GM18868 (cell line): ENCODE measurements at regions not wholly inside any gene's neighbourhood (a gene's known extent, or its start where the extent isn't known, plus 50 kb on each side); places are given as distances from the start of the nearest gene placed in this dataset.

Experiments used
- ATAC-seq: cut with Tn5 transposase; IDR thresholded peaks from one replicate; pipeline ENCODE4 v1.9.1; 2021; ENCODE audit warnings: mild to moderate bottlenecking, moderate library complexity; ENCODE audit not compliant: unreplicated experiment

DNA sequence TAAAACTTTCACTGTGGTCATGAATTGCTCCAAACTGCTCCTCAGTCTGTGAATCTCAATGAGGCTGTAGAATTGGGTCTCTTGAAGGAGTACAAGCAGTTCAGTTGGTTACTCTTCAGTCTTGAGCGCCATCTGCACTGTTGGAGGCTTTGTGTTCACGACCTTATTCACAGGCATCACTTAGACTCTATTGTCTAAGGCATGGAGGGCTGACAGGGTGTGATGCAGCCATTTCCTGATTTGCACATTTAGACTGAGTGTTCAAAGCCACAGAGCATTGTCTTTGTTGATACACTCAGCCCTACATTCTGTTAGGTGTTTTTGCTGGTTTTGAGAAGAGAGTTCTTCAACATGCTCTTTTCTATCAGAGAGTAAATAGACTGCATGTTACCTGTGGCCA is 355.9 kb upstream of the RIOK2 start:
- ATAC-seq = no peak

DNA sequence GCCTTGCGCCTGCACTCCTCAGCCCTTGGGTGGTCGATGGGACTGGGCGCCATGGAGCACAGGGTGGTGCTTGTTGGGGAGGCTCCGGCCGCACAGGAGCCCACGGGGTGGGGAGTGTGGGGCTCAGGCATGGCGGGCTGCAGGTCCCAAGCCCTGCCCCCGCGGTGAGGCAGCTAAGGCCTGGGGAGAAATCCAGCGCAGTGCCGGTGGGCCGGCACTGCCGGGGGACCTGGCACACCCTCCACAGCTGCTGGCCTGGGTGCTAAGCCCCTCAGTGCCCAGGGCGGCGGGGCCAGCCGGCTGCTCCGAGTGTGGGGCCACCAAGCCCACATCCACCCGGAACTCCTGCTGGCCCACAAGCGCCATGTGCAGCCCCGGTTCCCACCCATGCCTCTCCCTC is 358.8 kb upstream of the RIOK2 start:
- no peak for ATAC-seq

DNA sequence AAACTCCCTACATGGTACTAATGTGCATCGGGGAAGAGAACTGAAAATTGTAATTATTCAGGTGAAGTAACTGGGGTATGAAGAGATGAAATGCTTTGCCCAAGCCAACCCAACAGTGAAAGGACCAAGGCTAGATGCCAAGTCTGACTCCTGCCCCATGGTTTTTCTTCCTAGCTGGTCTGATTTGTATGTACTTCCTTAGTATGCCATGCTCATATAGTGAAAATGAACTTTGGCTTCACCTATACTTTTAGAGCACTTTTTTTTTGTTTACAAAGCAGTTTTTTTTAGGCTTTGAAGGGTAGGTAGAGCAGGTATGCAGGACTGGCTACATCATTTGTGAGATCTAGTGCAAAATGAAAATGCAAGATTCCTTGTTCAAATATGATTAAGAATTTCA is 359.4 kb upstream of the RIOK2 start:
- no peak for ATAC-seq

DNA sequence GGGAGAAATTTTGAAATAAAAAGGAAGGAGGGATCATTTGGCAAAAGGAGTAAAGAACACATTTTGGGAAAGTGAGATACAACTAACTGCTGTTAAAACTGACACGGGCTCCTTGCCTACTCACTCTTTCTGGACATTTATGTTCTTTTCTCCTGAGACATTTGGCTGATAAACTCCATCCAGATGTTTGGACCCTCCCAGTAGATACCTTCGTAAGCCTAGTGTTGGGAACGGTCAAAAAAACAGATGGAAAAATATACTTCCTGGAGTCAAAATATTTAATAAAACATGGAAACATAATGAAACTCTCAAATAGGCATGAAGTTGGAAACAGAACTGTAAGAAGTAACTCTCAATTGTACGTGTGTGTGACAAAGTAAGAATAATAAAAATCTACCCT is 360.1 kb upstream of the RIOK2 start:
- no peak for ATAC-seq

DNA sequence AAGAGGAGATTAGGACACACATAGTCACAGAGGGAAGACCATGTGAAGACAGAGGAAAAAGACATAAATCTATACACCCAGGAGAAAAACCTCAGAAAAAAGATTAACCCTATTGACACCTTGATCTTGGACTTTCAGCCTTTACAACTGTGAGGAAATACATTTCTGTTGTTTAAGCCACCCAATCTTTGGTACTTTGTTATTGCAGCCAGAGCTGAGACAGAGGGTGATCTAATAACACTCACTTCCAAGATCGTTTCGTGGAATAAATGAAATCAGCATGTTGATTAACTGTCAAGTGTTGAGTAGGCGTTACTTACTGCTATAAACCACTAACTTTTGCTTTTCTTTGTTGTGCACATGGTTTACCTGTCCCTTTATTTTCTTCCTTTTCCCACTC is 361.2 kb upstream of the RIOK2 start:
- ATAC-seq = no peak

DNA sequence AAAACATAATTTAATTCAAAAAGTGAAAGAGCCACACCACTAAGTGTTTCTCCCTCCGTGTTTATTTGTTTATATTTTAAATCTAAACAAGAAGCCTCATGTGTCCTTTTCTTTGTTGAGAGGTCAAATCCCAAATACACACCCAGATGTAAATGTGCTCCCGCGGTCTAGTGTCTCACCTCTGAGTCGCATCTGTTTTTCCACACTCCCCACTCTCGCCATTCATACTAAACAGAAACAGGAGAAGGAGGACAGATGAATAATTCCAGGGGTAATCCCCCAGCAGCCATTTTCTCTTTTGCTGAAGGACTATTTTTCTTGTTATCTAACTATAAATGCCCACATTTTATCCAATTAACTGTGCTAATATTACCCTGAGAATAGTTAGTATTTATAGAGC is 361.6 kb upstream of the RIOK2 start:
- ATAC-seq = no peak

DNA sequence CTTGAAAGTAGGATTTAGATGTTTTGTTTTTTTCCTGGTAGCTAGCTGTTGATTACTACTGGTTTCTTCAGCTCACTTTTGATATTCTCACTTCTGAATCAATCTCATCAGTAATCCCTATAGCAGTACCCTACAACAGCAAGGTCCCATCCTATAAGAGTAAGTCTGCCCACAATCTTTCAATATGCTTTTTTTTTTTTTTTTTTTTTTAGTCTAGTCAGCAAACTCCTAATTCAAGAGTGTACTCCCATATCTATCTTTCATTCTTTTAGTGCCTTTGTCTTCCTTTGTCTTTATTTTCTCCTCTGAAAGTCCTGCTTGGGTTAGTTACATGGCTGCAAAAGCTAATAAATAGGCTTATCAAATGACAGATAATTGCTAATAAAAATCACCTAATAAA is 362.4 kb upstream of the RIOK2 start:
- ATAC-seq = no peak

DNA sequence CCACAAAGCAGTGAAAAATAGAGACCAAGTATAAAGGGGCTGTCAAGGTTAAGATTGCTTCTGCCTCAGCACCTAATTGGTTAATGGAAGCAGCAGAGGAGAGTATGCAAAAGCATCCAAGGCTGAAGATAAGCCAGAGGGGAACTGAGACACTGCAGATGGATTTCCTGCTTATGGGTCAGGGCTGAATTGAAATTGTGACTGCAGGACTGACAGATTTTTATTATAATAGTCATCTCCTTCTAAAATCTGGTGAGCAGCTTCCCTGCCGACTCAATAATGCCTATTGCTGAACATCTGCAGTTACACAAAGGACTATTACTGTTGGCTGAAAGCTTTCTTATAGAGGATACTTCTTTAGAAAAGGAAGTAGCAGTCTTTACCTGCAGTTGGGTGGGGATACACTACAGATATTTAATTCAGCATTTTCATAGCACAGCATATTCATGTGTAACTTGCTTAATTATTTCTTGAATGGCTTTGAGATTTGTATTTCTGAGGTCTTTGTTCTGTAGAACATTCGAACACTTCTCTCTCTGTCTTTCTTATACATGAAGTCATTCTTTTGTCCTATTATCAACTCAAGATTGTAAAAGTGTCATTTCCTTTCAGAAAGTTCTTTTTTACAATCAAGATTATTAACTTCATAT is 363.0 kb upstream of the RIOK2 start:
- no peak for ATAC-seq

DNA sequence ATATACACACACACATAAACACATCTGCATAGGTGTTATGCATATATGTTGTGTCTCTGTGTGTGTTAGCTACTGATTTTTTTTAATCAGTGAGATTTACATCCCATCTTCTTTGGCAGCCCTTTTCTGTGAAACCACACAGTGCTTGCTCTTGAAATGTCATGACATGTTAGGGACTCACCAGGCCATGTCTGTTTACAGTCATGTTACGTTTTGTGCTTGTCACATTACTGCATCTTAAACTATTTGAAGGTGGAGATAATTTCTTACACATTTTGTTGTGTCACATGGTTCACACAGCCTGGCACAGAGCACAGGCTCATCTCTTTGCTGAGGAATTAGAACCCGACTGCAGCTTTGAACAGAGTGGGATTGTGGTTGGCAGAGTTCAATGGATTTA is 364.4 kb upstream of the RIOK2 start:
- no peak for ATAC-seq

DNA sequence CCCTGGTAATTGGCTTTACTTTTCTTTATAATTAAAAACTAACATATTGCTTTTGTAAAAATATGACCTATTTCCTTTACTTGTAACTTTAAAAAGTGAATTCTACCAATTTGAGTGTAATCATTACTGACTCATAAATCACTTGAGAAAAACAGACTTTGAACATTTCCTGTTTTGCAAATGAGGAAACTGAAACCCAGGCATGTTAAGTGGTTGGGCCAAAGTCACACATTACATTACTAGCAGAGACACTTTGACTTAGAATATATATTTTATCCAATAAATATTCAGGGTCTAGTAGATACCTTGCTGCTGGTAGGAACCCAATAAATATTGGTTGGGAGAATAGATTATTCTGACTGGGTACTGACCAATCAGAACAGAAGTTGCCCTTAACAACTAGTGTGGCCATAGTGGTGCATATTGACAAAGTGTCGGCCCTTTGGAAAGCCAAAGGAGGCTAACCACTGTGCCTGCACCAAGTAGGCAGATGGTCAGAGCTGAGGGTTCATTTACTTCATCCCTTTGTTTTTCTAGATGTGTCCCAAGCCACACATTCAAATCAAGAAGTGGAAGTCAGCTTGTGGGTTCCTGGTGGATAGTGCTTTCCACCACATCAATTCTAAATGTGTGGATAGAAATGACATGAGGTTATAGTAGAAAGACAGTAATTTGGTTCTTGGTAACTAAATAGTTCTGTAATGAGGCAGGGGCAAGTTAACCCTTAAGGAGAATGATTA is 365.1 kb upstream of the RIOK2 start:
- ATAC-seq = peak; percentile 73

DNA sequence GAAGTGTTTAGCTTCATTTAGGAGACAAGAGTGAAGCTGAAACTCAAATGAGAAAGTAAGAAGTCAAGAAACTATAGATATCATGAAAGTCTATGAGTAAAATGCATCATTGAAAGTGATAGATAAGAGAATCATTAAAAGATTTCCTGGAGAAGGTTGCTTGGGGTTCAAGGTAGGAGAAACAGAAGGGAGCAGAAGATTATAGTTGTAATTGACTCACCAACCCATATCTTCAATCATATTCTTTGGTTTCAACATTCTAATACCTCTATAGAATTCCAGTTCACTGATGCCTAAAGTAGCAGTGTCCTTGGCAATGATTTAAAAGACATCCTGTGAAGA is 365.7 kb upstream of the RIOK2 start:
- ATAC-seq = no peak

DNA sequence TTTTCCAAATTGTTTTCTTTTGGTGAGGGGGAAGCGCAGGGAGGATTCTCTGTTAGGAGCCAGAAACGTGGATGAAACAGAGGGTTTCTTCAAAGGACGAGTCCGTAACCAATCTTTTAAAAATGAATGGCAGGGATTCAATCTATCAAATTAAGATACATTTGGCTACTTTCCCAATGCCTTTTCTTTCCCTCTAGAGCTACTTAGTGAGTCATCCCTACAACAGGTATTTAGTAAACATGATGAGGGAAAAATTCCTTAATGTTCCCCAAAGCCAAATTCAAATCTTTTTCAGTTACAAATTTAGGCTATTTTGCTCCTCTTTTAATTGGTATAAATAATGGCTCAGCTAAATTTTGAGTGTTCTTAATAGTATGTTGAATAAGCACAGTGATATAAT is 366.4 kb upstream of the RIOK2 start:
- no peak for ATAC-seq

DNA sequence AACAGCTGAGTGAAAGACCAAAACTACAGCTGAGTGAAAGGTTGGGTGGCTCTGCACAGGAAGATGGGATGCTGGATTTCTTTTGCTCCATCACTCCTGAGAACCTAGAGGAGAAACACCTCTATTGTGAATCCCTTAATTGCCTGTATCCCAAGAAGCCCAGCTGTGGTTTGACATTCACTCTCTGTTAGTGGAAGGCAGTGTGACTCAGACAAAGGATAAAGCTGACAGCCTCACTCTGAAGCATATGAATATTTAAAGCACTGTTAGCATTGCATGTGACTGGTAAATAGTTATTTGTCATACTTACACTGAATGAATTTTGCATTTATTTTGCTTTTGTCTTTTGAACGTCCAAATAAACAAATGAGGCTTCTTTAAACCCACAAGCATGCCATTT is 367.1 kb upstream of the RIOK2 start:
- no peak for ATAC-seq

DNA sequence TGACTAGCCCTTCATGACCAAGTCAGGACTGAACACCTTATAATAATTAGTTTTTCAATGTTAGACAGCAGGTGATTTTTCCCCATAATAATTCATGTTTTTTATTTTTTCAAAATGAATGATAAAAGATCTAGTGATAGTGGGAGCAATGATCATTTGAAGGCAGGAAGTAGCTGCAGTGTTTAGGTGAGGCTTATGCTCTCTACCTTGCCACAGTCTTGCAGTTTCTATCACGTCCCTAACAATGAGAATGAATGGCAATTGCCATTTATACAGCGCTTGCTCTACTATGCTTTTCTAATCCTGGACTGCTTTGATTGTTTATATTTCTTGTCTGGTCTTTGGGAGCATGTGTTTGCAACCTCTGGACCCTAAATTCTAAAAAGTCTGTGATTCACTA is 367.8 kb upstream of the RIOK2 start:
- ATAC-seq = no peak

DNA sequence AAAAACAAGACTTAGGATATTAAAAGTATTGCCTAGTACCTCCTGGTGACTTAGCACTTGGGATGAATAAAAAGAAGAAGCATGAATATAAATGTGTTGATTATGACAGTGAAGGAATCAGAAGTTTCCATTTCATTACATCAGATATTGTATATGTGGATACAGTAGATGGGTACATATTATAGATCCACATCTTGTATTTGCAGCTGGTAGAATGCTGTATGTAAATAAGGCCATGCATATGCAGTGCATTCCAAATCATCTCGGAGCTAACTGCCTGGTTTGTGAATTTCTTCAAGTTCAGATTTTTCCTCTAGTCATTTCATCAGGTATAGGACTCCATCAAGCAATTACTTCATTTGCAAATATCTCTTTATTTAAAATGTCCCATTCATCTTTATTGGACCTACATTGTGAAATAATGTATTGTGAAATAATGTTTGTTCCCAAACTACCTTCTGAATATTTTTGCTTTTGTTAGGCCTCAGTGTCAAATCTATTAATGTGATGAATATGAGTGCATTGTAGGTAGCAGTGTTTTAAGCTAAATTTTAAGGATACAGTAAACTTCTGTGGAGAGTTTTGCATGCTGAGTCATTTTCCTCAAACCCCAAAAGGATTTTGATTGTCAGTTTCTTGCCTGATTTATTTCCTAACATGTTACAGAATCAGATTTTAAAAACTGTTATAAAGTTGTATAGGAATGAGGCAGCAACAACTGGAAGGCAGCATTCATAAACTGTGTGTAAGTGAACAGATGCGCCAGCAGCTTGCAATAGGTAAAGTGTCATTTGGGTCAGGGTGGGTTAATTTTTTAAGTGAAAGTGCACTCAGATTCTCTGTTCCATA is 370.8 kb upstream of the RIOK2 start:
- no peak for ATAC-seq

DNA sequence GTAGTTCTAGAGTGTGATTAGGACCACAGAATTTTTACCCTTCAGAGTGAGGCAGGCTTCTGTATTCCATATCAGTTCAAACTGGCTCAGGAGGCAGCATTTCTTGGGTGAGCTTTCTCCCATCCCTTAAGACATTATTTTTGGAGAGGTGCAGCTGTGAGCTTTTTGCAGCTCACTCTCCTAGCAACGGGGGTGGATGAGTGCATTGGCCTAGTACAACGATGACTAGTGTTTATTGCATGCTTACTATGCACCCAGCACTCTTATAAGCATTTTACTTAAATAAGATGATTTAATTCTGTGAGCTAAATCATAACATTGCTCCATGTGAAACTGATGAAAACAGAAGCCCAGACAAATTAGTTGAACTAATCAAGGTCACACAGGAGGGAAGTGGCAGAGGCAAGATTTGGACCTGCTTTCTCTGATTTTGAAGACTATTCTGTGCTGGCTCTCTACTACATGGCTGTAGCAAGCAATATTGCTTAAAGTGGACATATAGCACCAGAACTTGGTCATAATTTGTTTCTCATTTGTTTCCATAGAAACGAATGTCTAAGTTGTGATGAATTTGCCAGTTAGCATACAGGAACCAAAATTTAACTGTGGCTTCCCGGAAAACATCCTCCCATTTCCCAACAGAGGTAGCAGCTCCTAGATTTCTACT is 372.1 kb upstream of the RIOK2 start:
- no peak for ATAC-seq

DNA sequence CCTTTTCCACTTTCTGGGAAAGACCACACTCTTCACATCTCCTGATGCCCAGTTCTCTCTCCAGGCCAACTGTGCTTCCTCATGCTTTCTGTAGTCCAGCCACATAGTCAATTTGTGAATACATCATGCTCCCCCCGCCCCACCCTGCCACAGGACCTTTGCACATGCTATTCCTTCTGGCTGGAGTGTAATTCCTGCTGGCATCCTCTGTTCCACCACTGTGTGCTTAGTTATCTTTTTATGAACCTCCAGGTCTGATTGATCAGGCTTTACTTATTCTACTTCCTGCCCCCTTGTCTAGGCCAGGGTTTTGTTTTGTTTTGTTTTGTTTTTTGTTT is 372.6 kb upstream of the RIOK2 start:
- ATAC-seq = no peak

DNA sequence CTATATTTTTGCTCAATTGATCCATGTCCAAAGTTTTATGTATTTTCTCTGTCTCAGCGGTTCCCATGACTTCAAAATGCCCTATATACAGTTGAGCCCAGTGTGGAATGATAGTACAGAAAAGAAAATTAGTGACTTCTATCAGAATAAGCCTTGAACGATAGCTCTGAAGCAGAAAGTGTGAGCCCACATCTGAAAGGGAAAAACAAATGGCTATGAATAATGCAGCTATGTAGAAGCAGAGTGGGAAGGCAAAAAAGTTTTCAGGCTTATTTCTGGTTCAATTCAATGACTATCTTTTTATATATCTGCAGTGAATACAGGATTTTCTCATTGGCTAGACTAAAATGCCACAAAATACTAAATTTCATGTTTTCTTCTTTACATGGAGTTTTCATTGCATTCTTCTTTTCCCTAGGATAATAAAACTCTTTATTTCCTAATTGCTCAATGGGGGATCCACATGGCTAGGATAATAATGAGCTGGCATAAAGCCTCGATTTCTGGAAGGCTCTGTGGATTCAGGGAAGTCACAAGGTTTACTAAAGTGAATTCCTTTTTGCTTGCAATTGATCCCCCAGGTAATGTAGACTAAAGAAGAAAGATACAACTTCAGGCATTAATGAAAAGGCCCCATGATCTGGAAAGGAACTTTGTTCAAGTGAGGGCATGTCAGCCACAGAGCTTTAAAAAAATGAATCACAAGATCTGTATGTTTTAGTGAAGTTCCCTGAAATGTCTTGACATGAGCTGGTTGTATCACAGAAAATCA is 377.0 kb upstream of the RIOK2 start:
- no peak for ATAC-seq

DNA sequence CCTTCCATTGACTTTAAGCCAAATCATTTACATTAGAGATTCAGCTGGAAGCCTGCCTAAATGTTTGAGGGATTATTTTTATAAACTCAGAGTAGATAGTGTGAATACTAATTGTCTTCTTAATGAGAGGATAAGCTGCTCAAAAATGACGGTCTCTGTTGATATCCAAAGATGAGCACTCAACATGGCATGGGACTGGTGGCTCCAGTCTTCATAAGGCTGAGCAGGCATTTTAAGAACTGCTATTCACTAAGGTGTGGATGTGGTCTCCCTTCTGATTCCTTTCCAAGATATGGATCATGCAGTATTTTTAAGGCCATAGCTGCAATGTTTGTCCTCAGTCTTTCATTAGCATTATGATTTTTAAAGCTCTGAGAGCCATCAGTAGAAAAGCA is 377.5 kb upstream of the RIOK2 start:
- no peak for ATAC-seq

DNA sequence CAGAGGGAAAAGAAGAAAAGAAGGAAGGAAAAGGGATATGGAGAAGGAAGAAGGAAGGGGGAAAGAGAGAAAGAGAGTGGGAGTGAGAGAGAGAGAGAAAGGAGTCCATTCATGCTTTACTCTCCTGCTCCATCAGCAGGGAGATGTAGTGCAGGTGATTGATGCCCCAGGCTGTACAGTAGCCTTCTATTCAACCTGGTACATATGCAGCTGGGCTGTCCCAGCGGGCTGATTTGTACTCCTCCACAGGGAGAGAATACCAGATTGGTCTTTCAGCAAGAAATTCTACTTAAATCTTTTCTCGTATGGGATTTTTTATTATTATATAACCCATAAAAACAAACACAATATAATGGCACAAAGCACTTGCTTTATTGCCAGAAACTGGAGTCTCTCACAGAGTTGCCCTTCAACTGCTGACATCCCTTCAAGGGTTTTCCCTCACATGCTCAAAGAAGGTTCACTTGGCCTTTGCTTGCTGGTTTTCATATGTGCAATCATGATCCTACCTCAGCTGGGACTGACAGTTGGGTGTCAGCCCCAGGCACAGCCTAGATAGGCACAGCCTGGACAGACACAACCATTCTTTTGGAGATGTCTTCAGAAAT is 380.1 kb upstream of the RIOK2 start:
- no peak for ATAC-seq

DNA sequence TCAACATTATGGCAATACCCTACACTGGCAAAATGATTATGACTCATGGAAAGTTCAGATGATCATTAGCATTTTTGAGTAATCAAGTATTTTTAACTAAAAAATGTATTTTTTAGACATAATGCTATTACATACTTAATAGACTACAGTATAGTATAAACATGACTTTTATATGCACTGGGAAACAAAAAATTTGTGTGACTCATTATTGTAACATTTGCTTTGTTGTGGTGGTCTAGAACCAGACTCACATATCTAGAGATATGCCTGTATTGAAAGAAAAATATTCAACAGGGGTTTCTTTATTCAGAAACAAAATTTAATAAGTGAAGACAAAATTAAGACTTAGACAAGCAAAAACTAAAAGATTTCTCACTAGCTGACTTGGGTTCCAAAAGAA is 385.3 kb upstream of the RIOK2 start:
- no peak for ATAC-seq
